Suppressor macrophage treated with lipopolysaccharide for 1 hour (primary cell): ENCODE measurements at regions not wholly inside any gene's neighbourhood (a gene's known extent, or its start where the extent isn't known, plus 50 kb on each side); places are given as distances from the start of the nearest gene placed in this dataset.
"Not testable (repeated sequence)": the region's sequence is repeated elsewhere in the genome, so short reads cannot be mapped to it uniquely, and the experiment has no call there.

Source experiments
- DNase-seq, 3 donors: peaks; one replicate each; pipeline ENCODE4 v3.0.0-alpha.2; 2020 to 2022

DNA sequence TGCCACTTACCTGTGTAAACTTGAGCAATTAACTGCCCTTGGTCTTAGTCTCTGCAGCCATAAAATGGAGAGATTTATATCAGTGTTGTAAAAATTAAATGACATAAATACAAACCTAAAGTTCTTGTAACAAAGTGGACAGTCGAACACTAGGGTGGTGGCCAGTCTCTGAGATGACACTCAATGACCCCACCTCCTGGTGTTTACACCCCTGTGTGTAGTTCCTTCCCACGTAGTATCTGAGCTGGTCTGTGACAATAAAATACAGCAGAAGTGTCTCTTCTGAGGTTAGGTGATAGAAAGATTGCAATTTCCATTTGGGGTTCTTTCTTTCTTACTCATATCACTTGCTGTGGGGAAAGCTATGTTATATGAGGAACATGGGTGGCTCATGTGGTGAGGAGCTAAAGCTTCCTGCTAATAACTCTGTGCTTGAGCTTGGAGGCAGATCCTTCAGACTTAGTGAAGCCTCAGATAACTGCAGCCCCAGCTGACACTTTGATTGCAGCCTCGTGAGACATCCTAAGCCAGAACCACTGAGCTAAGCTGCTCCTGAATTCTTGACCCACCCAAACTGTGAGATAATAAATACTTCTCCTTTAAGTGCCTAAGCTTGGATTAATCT is 173.4 kb upstream of the CHD1 start:
- peak in 1 of 3 donors; percentile 3 for DNase-seq

GRCh38 chr5:99099691-99100090 is 170.9 kb upstream of the CHD1 start:
- no peak for DNase-seq

DNA sequence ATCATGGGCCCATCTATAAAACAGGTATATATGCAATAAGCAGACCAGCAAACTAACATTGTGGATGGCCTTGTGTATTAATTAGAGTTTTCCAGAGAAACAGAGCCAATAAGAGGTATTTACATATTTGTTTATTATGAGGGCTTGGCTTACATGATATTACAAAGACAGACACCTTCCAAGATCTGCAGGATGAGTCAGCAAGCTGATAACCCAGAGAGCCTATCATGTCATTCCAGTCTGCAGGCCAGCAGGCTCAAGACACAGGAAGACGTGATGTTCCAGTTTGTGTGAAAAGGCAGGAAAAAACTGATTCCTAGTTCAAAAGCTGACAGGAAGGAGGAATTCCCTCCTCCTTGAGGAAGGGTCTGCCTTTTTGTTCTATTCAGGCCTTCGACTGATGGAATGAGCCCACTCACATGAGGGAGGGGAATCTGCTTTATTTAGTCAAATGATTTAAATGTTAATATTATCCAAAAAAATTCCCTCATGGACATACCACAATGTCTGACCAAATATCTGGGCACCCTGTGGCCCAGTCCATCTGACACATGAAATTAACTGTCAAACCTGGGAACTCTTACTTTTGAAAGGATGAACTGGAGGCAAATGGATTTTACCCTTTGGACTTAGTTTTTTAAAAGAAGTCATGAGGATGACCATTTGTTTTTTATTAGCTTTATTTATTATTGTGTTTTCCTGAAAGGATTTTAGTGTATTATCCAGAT is 161.2 kb upstream of the CHD1 start:
- no peak for DNase-seq

- no peak for DNase-seq
Measured at GRCh38 chr5:99088309-99088708, 159.5 kb upstream of the CHD1 start.

DNA sequence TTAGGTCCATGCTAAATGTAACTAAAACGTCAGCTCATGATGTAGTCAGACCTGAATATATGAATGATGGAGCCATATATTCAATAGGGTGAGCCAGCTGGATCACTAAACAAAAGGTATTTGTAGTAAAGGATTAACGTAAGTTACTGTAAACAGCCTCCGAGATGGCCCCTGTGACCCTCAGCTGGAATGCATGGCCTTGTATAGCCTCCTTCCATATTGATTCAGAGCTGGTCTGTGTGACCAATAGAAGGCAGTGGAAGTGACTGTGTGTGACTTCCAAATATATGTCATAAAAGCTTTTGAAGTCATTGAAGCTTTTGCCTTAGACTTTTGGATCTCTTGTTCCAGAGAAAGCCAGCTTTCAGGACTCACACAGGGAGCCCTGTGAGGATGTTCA is 154.4 kb upstream of the CHD1 start:
- DNase-seq = no peak

GRCh38 chr5:99081711-99082110 is 152.9 kb upstream of the CHD1 start:
- DNase-seq = no peak

- no peak for DNase-seq
Measured at GRCh38 chr5:99076723-99077640, 148.2 kb upstream of the CHD1 start.

GRCh38 chr5:99072846-99073245 is 144.0 kb upstream of the CHD1 start:
- no peak for DNase-seq

GRCh38 chr5:99070822-99071221 is 142.0 kb upstream of the CHD1 start:
- DNase-seq = no peak

GRCh38 chr5:99070362-99070761 is 141.6 kb upstream of the CHD1 start:
- no peak for DNase-seq

- no peak for DNase-seq
Measured at GRCh38 chr5:99068944-99069650, 140.3 kb upstream of the CHD1 start.

DNA sequence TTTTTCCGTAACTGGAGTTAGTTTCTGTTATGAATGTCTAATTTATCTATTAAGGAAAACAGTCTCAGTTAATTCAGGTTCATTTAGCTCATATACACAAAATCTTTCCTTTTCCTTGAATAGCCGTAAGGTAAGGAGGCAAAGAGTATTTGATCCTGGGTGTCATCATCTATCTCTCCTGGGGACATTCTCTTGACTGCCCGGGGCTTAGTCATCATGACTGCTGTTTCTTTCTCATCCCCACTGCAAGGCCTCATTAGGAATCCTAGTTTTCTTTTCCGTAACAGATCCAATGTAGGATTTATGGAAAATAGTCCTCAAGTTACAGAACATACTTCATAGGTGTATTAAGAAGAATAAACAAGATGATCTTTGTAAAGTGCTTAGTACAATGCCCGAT is 134.9 kb upstream of the CHD1 start:
- DNase-seq = no peak

DNA sequence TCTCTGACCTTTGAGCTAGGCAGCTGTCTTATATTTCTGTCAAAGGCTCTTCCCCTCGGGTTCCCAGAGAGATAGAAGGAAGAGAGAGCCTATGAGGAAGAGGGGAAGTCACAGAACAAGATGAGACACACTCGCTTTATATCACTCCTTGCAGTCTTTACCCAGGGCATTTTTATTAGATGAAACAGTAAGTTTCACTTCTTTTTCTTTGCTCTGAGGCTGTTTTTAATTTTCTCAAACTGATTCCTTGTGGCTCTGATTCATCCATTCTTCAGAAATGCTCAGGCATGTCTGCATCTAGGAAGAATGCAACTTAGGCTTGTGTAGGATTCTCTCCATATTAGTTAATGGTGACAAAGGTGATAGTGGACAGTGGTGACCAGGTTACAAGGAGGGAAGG is 132.9 kb upstream of the CHD1 start:
- DNase-seq = peak; percentile 52 to 79 (median 68)

- DNase-seq = no peak
Measured at GRCh38 chr5:99061299-99061698, 132.5 kb upstream of the CHD1 start.

DNA sequence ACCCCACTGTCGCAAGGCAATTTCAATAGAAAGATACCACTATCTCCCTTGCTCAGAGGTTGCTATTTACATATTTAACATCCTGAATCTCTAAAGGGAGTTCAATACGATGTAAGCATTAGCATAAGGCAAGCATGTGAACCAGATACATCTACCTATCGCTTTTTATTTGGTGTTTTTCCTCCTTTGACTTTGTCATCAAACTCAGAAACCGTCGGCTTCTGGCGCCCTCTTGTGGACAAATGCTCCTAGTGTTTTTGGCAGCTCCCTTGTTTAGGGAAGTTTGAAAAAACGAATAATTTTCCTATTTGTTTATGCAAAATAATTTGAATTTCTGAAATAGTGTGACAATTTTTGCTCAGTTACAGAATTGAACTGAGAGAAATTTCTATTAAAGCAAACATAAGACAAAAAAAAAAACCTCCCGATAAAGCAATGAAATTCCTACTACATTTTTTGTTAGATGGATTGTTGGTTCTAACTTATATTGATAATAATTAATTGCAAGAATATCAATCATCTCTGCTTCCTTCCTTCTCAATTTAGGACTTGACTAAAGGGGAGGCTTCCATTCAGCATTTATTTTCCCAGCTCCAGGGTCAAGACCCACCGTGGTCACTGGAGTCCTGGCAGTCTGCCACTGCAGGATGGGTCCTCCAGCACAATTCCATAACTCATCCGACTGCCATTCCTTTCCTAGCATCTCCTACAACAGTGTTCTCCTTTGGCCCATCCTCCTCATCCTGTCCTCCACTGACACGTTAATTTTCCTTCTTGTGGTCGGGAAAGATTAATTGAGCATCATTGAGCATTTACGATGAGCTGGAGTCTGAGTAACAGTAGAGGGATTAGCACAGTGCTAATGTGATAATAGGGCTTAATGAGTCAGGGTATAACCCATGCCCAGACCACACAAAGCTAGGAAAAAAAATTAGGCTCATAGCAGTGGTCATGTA is 131.8 kb upstream of the CHD1 start:
- peak; percentile 82 to 90 (median 88) for DNase-seq

- DNase-seq = no peak
Measured at GRCh38 chr5:99059685-99060084, 130.9 kb upstream of the CHD1 start.

DNA sequence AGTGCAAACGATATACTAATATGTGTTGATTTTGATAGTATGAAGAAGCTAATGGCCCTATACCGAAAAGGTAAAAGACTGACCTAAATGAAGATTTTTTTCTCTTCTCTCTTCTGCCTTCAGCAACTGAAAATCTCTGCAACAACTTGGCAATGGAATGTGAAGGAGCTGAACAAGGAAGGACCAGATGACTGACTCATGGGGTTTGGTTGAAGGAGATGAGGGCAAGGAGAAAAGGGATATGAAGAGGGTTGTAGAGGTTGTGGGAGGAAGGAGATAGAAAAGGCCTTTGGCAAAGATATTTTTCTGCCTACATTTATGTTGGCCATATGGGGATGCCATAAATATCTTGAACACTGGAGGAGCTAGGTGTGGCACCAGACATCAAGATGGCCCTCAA is 129.7 kb upstream of the CHD1 start:
- no peak for DNase-seq

- DNase-seq = no peak
Measured at GRCh38 chr5:99054972-99055371, 126.2 kb upstream of the CHD1 start.

DNA sequence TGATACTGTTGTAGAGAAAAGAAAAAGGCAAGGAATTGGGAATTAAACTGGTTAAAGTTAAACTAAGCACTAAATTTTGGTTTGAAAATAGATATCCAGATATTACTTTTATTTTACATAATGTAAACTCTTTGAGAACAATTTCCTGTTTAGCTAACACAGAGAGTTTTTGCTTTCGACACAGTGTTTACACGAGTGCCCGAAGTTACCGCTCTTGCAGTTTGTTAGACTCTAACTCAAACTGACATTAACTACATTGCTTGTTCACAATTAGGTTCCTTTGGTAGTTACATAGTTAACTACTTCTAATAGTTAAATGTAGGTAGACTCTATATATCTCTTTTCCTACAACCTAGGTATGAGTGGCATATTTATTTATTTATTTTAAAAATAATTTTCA is 117.1 kb upstream of the CHD1 start:
- DNase-seq = no peak

DNA sequence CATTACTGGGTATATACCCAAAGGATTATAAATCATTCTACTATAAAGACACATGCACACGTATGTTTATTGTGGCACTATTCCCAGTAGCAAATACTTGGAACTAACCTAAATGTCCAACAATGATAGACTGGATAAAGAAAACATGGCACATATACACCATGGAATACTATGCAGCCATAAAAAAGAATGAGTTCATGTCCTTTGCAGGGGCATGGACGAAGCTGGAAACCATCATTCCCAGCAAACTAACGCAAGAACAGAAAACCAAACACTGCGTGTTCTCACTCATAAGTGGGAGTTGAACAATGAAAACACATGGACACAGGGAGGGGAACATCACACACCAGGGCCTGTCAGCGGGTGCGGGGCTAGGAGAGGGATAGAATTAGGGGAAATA is 114.5 kb upstream of the CHD1 start:
- not testable (repeated sequence) for DNase-seq

- DNase-seq = no peak
Measured at GRCh38 chr5:99037668-99038067, 108.9 kb upstream of the CHD1 start.

DNA sequence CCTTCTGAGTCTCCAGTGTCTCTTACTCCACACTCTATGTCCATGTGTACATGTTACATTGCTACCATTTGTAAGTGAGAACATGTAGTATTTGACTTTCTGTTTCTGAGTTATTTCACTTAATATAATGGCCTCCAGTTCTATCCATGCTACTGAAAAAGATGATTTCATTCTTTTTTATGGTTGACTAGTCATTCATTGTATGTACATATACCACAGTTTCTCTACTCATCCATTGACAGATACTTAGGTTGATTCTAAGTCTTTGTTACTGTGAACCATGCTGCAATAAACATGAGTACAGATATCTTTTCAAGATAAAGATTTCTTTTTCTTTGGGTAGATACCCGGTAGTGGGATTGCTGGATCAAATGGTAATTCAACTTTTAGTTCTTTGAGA is 107.1 kb upstream of the CHD1 start:
- no peak for DNase-seq
